ENCODE measurements at regions not wholly inside any gene's neighbourhood (a gene's known extent, or its start where the extent isn't known, plus 50 kb on each side); places are given as distances from the start of the nearest gene placed in this dataset.

DNA sequence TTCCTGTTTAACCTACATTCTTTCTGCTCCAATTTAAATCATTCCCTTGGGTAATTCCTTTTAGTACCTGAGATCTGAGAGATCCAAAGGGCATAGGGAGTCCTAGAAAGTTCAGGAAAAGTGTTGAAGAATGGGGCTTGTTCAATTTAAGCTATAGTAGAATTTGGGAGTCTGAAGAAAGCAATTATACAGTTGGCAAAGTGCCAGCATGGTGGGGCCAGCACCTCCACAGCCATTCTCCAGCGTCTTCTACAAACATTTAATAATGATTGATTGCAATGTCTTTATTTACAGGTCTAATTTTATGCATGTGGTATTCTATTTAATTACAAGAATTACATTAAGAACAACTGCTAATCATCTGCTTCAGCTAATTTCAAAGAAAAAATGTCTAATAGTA, 957.7 kb upstream of the GYPC start:
- TF ChIP-seq, protein P1, sequence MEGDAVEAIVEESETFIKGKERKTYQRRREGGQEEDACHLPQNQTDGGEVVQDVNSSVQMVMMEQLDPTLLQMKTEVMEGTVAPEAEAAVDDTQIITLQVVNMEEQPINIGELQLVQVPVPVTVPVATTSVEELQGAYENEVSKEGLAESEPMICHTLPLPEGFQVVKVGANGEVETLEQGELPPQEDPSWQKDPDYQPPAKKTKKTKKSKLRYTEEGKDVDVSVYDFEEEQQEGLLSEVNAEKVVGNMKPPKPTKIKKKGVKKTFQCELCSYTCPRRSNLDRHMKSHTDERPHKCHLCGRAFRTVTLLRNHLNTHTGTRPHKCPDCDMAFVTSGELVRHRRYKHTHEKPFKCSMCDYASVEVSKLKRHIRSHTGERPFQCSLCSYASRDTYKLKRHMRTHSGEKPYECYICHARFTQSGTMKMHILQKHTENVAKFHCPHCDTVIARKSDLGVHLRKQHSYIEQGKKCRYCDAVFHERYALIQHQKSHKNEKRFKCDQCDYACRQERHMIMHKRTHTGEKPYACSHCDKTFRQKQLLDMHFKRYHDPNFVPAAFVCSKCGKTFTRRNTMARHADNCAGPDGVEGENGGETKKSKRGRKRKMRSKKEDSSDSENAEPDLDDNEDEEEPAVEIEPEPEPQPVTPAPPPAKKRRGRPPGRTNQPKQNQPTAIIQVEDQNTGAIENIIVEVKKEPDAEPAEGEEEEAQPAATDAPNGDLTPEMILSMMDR (IDR thresholded peaks at IDR 0.05), result no peak
- Mint-ChIP-seq H3K27ac (no peak overlapping the region), H3K4me3 (no peak overlapping the region), H3K9me3 (no peaks in the 10 kb centered on the region), H3K4me1 (ENCODE audit: low read depth) (no peaks in the 10 kb centered on the region), H3K36me3 (ENCODE audit: low read depth) (no peaks in the 10 kb centered on the region), H3K27me3 (no peaks in the 10 kb centered on the region)
- POLR2A ChIA-PET, result no interaction called here
- no peak for ATAC-seq
- CTCF ChIA-PET, result no interaction called here
- DNase-seq, result no peak
- intact Hi-C loops (cut with micrococcal nuclease), result no loop called here

GRCh38 chr2:125701070-125701469, 954.9 kb upstream of the GYPC start:
- intact Hi-C loops (cut with micrococcal nuclease), result no loop called here
- no peaks in the 10 kb centered on the region for H3K27me3 Mint-ChIP-seq
- H3K4me1 Mint-ChIP-seq (ENCODE audit: low read depth), result no peaks in the 10 kb centered on the region
- CTCF ChIA-PET, result no interaction called here
- no peak for DNase-seq
- ATAC-seq, result no peak
- no peaks in the 10 kb centered on the region for H3K36me3 Mint-ChIP-seq (ENCODE audit: low read depth)
- H3K9me3 Mint-ChIP-seq, result no peaks in the 10 kb centered on the region
- POLR2A ChIA-PET, result no interaction called here
- TF ChIP-seq, protein P1 (IDR thresholded peaks at IDR 0.05), result no peak
- no peak overlapping the region for H3K4me3 Mint-ChIP-seq
- no peak overlapping the region for H3K27ac Mint-ChIP-seq

- intact Hi-C loops (cut with micrococcal nuclease), result no loop called here
- DNase-seq (no peak), ATAC-seq (no peak)
- no peak overlapping the region for H3K27ac Mint-ChIP-seq
- no peaks in the 10 kb centered on the region for H3K36me3 Mint-ChIP-seq (ENCODE audit: low read depth)
- H3K4me3 Mint-ChIP-seq, result no peak overlapping the region
- H3K27me3 Mint-ChIP-seq, result no peaks in the 10 kb centered on the region
- H3K4me1 Mint-ChIP-seq (ENCODE audit: low read depth), result no peaks in the 10 kb centered on the region
- CTCF ChIA-PET, result no interaction called here
- TF ChIP-seq, protein P1 (IDR thresholded peaks at IDR 0.05), result no peak
- H3K9me3 Mint-ChIP-seq, result peaks cover 5% of the 10 kb centered on the region
- POLR2A ChIA-PET, result no interaction called here
These were observed 948.3 kb upstream of the GYPC start for GRCh38 chr2:125707611-125708010.

DNA sequence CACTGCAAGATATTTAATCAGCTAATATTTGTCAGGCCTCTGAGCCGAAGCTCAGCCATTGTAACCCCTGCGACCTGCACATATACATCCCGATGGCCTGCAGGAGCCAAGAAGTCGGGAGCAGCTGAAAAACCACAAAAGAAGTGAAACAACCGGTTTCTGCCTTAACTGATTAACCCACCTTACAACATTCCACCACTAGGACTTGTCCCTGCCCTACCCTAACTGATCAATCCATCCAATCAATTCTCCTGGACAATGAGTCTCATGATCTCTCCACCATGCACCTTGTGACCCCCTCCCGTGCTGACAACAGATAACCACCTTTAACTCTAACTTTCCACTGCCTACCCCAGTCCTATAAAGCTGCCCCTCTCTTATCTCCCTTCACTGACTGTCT, 945.4 kb upstream of the GYPC start:
- TF ChIP-seq, protein P1 (IDR thresholded peaks at IDR 0.05), result no peak
- ATAC-seq (no peak), DNase-seq (no peak)
- H3K4me1 Mint-ChIP-seq (ENCODE audit: low read depth), result no peaks in the 10 kb centered on the region
- H3K27ac Mint-ChIP-seq, result no peak overlapping the region
- peaks cover 5% of the 10 kb centered on the region for H3K9me3 Mint-ChIP-seq
- no peaks in the 10 kb centered on the region for H3K27me3 Mint-ChIP-seq
- no peak overlapping the region for H3K4me3 Mint-ChIP-seq
- intact Hi-C loops (cut with micrococcal nuclease), result no loop called here
- ChIA-PET CTCF (no interaction called here), POLR2A (no interaction called here)
- no peaks in the 10 kb centered on the region for H3K36me3 Mint-ChIP-seq (ENCODE audit: low read depth)

- Mint-ChIP-seq H3K27ac (no peak overlapping the region), H3K36me3 (ENCODE audit: low read depth) (no peaks in the 10 kb centered on the region), H3K9me3 (peaks cover 5% of the 10 kb centered on the region), H3K4me1 (ENCODE audit: low read depth) (no peaks in the 10 kb centered on the region), H3K27me3 (no peaks in the 10 kb centered on the region), H3K4me3 (no peak overlapping the region)
- intact Hi-C loops (cut with micrococcal nuclease), result no loop called here
- DNase-seq (no peak), ATAC-seq (no peak)
- CTCF ChIA-PET, result no interaction called here
- POLR2A ChIA-PET, result no interaction called here
- TF ChIP-seq, protein P1 (IDR thresholded peaks at IDR 0.05), result no peak
These were observed 944.9 kb upstream of the GYPC start for GRCh38 chr2:125711075-125711474.

Measured in activated CD8-positive, alpha-beta T cell treated with anti-CD3 and anti-CD28 coated beads for 36 hours (primary cell).